HTR-8/SVneo (cell line): ENCODE measurements at regions not wholly inside any gene's neighbourhood (a gene's known extent, or its start where the extent isn't known, plus 50 kb on each side); places are given as distances from the start of the nearest gene placed in this dataset.
"Not testable (repeated sequence)": the region's sequence is repeated elsewhere in the genome, so short reads cannot be mapped to it uniquely, and the experiment has no call there.

Experiments
- DNase-seq: peaks from one replicate; pipeline ENCODE4 v3.0.0; 2011; ENCODE audit warnings: low spot score, mixed read lengths; ENCODE audit not compliant: insufficient read length
- FAIRE-seq: peaks from 2 replicates; lab custom pipeline; 2011; peaks lifted over from hg19 to GRCh38; lab: Jason Lieb, UNC

GRCh38 chr1:182331387-182331786, 60.2 kb downstream of the GLUL start:
- DNase-seq (no peak), FAIRE-seq (no peak)

DNA sequence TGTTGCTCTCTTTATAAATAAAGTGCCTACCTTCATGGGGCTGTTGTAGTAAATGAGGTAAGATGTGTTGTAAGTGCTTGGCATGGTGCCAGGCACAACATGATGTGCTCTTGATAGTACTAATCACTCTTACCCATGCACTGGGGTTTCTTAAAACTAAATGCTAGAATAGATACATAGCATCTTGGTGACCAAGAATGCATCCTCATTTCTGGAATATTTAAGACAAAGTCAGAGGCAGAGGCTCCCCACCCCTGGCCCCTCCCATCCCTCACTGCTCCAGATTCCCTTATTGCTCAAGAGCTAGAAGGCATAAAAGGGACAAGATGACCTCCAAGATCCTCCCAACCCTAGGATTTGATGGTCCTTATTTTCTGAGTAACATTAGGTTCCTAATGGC, 61.3 kb downstream of the GLUL start:
- DNase-seq (no peak), FAIRE-seq (no peak)

DNA sequence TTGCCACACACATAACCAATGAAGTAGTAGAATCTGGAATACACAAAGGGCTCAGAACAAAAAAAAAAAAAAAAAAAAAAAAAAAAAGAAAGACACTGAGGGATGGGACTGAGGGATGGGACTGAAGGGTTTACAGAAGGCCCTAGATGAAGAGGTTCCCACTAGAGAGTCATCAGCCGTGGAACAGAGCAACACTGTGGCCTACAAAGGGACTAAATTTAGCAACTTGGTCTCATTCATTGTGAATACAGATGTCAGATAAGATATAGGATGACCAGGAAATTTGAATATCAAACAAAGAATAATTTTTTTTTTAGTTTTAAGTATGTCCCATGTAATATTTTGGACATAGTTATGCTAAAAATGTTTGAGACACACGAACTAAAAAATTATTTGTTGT, 62.1 kb downstream of the GLUL start:
- FAIRE-seq (no peak), DNase-seq (no peak)

- FAIRE-seq (no peak), DNase-seq (no peak)
These were observed 63.0 kb downstream of the GLUL start for GRCh38 chr1:182328591-182328990.

DNA sequence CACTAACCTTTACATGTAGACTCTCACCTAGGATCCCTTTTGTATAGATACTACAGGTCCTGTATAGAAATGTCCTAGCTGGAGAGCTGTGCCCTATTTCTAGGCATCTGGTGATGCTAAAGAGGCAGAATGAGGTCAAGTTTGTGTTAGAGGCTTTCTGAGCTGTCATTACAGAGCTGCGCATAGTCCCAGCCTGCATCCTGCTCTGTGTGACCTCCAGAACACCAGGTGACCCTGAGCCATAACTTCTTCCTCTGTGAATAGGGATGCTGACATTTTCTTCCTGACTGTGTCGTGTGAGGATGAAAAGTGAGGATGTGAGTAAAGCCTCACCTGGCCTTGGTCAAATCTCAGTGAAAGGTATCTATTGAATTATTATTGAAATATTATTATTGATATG, 66.3 kb downstream of the GLUL start:
- DNase-seq: no peak
- FAIRE-seq: no peak

DNA sequence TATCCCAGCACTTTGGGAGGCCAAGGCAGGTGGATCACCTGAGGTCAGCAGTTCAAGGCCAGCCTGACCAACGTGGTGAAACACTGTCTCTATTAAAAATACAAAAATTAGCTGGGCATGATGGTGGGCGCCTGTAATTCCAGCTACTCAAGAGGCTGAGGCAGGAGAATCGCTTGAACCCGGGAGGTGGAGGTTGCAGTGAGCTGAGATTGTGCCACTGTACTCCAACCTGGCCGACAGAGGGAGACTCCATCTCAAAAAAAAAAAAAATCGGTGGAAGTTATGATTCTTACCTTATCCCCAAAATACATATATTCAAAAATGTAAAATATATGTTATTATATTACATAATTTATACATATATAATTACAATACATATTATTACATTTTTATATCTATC, 70.1 kb downstream of the GLUL start:
- FAIRE-seq, DNase-seq: not testable (repeated sequence)

GRCh38 chr1:182317611-182318161, 73.9 kb downstream of the GLUL start:
- DNase-seq: no peak
- no peak for FAIRE-seq

DNA sequence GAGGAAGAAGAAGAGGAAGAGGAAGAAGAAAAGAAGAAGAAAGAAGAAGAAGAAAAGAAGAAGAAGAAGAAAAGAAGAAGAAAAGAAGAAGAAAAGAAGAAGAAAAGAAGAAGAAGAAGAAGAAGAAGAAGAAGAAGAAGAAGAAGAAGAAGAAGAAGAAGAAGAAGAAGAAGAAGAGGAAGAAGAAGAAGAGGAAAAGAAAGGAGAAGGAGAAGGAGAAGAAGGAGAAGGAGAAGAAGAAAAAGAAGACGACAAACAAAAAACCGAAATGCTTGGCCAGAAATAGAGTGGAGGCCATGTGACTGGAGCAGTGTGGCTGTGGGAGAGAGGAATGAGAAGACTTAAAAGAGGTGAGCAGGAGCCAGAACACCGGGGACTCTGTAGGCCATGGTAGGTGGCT, 75.1 kb downstream of the GLUL start:
- DNase-seq, FAIRE-seq: not testable (repeated sequence)

DNA sequence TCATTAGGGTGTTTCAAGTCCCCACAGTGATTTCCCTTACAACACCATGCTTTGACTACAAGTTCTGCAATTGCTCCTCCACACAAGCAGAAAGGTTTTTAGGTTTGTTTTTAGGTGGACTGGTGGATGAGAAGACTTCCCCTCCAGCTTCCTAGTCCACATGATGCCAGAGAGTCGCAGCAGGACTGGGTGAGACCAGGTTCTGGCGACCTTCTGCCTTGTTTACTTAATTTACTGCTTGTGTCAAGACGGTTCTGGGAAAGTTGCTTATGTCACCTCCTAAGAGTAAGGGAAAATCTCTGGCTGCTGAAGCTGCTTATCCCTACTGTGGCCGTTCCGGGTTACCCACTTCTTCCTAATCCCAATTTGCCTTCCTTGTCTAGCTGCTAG, 76.4 kb downstream of the GLUL start:
- FAIRE-seq (no peak), DNase-seq (no peak)

- no peak for DNase-seq
- no peak for FAIRE-seq
These were observed 81.8 kb downstream of the GLUL start for GRCh38 chr1:182309631-182310351.

DNA sequence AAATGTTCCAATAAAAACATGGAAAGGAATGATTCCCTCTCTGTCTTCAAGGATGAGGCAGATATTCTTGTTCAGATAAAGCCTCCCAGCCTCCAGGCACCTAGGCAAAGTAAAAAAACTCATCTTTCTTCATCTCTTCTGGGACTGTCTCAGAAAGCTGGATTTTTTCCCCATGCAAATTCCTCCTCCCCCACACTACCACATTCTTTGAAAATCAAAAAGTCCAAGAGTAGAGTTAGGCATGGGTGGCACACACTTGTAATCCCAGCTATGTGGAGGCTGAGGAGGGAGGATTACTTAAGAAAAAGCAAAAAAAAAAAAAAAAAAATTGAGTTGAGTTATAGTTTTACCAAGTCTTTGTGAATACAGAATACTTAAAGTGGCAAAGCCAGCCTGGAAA, 82.8 kb downstream of the GLUL start:
- DNase-seq (no peak), FAIRE-seq (no peak)

- not testable (repeated sequence) for FAIRE-seq
These were observed 84.1 kb downstream of the GLUL start for GRCh38 chr1:182307486-182307885.

GRCh38 chr1:182305861-182306260, 85.7 kb downstream of the GLUL start:
- no peak for FAIRE-seq
- no peak for DNase-seq

More at GRCh38 chr1:182307486-182307885, 84.1 kb downstream of the GLUL start:
- DNase-seq: not testable (repeated sequence)

GRCh38 chr1:182304627-182305026, 87.0 kb downstream of the GLUL start:
- FAIRE-seq (no peak), DNase-seq (no peak)

- no peak for FAIRE-seq
- no peak for DNase-seq
These were observed 87.4 kb downstream of the GLUL start for GRCh38 chr1:182304218-182304617.

DNA sequence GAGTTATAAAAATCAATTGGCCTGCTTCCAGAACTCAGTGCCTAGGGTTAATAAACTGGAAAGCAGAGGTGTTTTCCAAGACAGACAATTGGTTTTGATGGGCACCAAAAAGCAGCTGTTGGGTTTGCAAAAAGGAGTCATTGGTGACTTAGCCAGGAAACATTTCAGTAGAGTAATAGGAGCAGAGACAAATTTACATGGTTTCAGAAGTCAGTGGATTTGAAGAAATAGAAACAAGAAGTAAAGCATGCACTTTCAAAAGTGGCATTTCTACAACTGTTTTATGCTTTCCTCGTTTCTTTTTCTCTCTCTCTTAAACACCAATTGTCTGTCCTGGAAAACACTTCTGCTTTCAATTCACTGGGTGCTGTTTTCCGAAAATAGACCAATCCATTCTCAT, 87.8 kb downstream of the GLUL start:
- no peak for DNase-seq
- no peak for FAIRE-seq

GRCh38 chr1:182301467-182302198, 90.0 kb downstream of the GLUL start:
- DNase-seq: no peak
- FAIRE-seq: no peak

GRCh38 chr1:182301026-182301436, 90.6 kb downstream of the GLUL start:
- no peak for DNase-seq

GRCh38 chr1:182299728-182300616, 91.6 kb downstream of the GLUL start:
- DNase-seq (no peak), FAIRE-seq (no peak)

More at GRCh38 chr1:182301026-182301436, 90.6 kb downstream of the GLUL start:
- no peak for FAIRE-seq

- not testable (repeated sequence) for FAIRE-seq, DNase-seq
These were observed 92.4 kb downstream of the GLUL start for GRCh38 chr1:182299054-182299727.
